Frontal cortex (tissue), 3 donors: ENCODE measurements at regions not wholly inside any gene's neighbourhood (a gene's known extent, or its start where the extent isn't known, plus 50 kb on each side); places are given as distances from the start of the nearest gene placed in this dataset.

Source experiments
- DNase-seq, 2 donors: peaks; one replicate each; pipeline ENCODE4 v3.0.0; 2012; ENCODE audit warnings: low spot score in 2 of 2
- FAIRE-seq: peaks from 2 replicates; lab custom pipeline; 2012; peaks lifted over from hg19 to GRCh38; lab: Jason Lieb, UNC
- donor health status: control.
- donor health status: control.
- donor health status: control.

GRCh38 chr3:56986347-56986746 is 74.1 kb upstream of the SPATA12 start:
- FAIRE-seq (no peak), DNase-seq (no peak)

DNA sequence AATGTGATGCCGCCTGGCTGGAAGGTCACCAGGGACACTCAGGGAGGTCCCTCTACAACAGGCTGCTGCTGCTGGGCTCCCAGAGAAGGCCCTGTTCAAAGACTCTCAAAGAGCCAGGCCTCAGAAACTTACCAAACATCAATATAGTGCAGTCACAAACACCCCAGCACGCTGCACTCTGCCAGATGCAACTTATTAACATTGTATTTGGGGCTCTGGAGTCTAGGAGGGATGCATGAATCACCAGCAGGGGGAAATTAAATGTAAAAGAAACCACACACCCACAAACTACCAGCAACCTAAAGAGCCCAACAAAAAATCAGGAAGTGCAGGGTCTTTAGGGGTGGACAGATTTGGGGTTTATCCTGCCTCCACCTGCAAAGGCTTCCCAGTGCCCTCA is 74.6 kb upstream of the SPATA12 start:
- FAIRE-seq (no peak), DNase-seq (no peak)

- DNase-seq: no peak
- no peak for FAIRE-seq
These were observed 75.0 kb upstream of the SPATA12 start for GRCh38 chr3:56985460-56985859.

DNA sequence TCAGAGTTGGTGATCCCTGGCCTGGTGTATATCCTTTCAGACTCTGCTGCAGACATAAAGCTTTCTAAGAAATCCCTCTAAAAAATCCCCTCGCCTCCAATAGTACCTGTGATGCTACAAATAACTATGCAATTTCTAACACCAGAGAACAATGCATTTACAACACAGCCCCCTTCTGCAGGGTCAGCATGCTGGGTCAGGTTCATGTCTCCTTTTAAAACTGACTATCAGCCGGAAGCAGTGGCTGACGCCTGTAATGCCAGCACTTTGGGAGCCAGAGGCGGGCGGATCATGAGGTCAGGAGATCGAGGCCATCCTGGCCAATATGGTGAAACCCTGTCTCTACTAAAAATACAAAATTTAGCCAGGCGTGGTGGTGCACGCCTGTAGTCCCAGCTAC is 77.0 kb upstream of the SPATA12 start:
- DNase-seq: no peak
- FAIRE-seq: no peak

DNA sequence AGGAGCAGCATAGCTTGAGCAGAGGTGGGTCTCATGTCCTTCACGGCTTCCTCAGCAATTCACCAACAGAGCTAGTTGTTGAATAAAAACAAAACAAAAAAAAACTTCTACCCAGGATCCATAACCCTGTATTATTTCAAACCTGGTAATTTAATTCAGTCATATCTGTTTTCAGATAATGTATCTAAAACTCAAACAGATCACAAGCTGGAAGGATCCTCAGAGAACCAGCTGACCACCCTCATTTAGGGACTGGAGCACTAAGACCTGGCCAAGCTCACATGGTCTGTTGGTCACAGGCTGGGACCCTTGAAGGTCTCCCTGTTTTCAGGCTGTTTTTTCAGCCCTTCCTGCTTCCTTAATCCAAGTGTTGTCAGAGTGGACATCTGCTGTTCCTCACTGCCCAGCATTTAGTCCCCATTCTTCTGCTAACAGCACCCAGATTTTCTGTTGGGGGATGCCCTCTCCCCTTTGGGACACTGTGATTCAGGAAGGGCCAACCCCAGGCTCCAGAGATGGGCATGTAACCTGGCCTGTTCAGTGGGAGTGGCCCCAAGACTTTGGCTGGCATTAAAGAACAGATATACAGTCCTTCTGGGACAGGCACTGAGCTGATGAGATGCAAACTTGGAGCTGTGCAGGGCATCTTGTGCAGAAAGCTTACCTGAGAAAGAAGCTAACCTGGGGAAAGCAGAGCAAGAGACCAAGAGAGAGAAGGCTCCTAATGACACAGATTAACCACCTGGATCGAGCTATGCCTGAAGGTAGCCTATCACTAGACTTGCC is 78.8 kb upstream of the SPATA12 start:
- no peak for FAIRE-seq

DNA sequence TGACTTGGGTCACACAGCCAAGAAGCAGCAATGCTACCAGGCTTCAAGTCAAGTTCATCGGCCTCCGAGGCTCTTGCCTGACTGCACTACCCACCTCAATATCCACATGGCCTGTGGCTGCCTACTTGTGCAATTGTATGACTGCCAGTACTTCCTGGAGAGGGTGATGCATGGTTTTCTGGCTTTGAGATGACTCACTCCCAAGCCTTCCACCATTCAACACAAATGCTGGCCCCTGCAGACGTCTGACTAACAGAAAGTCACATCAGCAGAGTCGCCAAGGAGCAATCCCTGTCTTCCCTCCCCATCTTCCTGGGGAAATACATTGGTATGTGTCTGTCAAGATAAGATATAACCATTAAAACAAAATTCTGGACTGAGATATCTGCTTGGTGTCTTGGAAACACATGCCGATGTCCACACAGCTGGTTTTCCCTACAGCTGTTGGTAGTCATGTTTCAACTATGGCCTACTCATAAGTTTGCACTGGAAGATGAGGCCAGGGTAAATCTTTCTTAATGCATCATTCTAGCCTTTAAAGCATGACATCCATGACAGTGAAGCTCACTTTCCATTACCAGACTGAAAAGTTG is 79.6 kb upstream of the SPATA12 start:
- no peak for DNase-seq
- FAIRE-seq: no peak

More for the DNA sequence above, 78.8 kb upstream of the SPATA12 start:
- DNase-seq: no peak

- FAIRE-seq (no peak), DNase-seq (no peak)
These were observed 80.2 kb upstream of the SPATA12 start for GRCh38 chr3:56980243-56980642.

DNA sequence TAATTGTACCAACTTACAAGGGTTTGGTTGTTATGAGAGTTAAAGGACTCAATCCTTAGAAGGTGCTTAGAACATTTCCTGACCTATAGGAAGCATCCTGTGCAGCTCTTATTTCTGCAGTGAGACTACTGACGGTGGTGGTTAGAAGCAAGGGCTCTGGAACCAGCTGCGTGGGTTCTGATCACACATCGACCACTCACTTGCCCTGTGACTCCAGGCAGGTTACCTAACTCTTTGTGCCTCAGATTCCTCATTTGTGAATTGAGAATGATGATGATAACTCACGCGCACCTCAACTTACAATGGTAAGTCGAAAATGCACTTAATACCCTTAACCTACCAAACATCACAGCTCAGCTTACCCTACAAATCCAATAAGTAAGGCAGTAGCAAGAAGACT is 80.7 kb upstream of the SPATA12 start:
- no peak for DNase-seq
- FAIRE-seq: no peak

- FAIRE-seq (no peak), DNase-seq (no peak)
These were observed 82.9 kb upstream of the SPATA12 start for GRCh38 chr3:56977561-56977889.

DNA sequence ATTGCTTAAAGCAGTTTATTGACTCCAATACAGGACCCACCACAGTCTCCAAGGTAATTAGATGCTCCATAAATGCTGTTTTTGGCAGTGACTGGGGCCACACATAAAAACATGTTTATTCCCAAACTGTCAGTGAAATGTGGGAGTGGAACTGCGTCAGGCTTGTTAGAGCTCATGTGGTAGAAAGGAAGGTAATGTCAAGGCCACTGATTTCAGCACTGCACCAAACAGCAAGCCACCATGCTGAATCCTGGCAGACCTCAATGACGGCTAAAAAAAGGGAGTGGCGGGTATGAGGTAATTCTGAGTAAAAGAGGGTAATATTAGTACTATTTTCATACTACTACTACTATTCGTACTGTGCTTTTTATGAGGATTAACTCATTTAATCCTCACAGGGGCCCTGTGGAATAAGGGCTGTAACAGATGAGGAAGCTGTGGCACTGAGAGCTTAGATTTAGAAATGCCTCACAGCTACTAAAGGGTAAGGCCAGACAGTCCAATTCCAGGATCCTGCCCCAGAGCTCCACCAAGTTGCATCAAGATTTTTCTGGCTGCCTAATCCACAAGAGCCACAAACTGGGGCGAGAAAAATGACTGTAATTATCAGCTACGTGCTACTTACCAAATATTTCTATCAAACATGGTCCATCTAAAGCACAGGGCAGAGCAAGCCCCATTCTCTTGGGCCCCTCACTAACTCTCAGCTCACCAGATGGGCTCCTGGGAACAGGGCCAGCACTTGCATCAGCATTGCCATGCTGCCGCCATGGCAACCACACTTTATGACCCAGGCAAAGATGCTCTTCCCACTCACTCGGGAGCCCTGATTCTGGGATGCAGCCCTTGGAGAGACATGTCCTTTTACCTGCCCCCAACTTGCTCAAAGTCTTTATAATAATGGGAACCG is 83.6 kb upstream of the SPATA12 start:
- FAIRE-seq (no peak), DNase-seq (no peak)

DNA sequence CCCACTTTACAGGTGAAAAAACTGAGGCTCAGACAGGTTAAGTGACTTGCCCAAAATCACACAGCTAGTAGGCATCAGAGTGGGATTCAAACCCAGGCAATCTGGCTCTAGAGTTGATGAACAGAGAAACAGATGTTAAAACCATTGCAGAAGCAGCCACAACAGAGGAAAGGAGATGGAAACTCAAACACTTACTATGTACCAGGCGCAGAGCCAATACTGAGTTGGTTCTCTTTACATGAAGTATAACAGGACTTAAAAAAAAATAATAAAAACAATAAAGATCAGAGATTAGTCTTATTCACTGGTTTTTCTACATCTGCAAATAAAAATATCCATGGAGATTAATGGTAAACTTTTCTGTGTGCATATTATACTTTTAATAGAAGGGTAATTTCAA is 84.9 kb upstream of the SPATA12 start:
- DNase-seq: no peak
- FAIRE-seq: no peak

DNA sequence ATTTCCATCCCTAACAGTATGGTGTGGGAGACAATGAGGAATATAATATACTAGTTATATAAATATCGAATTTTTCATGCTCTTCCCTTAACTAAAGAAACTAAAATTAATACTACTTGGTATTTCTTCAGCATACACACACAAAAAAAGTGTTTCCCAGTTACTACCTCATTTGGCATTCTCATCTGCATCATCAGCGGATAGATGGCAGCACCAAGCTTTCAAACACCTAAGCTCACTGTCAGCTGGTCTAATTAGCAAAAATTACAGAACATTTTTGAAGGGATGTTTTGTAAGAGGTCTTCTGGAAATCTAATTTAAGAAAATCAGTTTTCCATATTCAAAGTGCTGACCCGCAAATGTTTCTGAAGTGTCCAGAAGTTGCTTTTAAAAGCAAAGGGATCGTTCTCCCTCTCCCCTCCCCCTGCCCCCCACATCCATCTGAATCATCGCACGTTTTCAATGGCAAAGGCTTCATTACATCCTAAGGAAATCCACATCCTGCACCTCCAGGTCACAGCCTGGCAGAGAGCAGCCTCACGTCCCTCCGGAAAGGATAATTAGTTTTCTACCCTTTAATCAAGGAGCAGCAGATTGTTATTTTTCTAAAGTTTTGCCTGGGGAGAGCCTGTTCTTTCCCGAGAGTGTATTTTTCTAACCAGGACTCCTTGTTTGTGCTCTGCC is 86.1 kb upstream of the SPATA12 start:
- DNase-seq (no peak), FAIRE-seq (no peak)

- FAIRE-seq (no peak), DNase-seq (no peak)
These were observed 88.6 kb upstream of the SPATA12 start for GRCh38 chr3:56971816-56972215.

DNA sequence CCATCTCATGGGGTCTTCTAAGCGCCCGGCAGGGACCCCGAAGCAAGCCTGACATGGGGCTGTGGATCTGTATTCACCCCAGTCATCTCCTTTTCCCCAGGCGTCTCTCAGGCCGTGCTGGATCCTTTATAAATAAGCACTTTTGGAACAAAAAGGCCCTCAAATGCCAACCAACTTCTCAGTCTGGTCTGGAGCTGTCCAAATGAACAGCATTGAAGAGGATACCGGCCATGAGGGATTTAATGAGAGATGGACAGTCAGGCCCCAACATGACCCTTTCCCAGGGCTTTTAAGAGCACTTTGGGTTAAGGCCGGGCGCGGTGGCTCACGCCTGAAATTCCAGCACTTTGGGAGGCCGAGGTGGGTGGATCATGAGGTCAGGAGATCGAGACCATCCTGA is 89.2 kb upstream of the SPATA12 start:
- DNase-seq (no peak), FAIRE-seq (no peak)

- DNase-seq (no peak), FAIRE-seq (no peak)
These were observed 90.0 kb upstream of the SPATA12 start for GRCh38 chr3:56970461-56970879.

DNA sequence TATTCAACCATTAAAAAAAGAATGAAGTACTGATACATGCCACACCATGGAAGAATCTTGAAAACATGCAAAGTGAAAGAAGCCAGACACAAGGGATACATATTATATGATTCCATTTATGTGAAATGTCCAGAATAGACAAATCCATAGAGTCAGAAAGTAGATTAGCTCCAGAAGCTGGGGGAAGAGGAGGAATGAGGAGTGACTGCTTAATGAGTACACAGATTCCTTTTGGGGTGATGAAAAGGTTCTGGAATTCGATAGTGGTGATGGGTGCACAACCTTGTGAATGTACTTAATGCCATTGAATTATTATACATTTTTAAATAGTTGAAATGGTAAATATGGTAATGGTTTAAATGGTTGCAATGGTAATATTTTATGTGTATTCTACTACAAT is 90.6 kb upstream of the SPATA12 start:
- DNase-seq: no peak
- no peak for FAIRE-seq

DNA sequence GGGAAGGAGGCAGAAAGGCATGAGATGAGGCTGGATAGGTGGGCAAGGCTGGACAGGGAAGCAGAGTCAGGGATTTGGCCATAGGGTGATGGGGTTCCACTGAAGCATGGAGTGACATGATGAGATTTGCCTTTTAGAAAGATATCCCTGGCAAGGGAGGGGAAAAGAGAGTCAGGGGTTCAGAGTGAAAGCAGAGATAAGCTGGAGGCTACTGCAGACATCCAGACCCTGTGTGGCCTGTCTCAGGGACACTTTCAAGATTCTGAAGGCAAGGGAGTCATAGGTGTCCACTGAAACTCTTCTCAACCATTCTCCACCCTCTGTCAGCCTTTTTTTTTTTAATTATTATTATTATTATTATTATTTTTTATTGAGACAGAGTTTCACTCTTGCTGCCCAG is 94.0 kb upstream of the SPATA12 start:
- no peak for FAIRE-seq
- no peak for DNase-seq

DNA sequence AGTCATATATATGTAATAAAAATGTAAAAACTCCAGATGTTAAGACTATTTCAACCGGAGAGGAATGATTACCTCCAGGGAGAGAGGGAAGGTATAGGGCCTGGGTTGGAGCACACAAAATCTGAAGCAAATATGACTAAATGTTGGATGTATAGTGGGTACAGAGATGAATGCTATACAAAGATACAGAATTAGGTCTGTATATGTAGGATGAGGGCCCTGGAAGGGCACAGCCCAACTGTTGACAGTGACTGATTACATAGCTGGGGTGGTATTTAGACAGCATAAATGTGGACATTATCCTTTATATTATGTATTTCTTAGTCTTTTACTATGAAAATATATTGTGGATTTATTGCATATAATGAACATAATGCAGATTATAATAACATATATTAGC is 94.4 kb upstream of the SPATA12 start:
- no peak for FAIRE-seq

GRCh38 chr3:56962922-56963321 is 97.5 kb upstream of the SPATA12 start:
- no peak for DNase-seq
- FAIRE-seq: no peak

More for the DNA sequence above, 94.4 kb upstream of the SPATA12 start:
- DNase-seq: no peak

GRCh38 chr3:56962206-56962605 is 98.3 kb upstream of the SPATA12 start:
- DNase-seq: no peak

More at GRCh38 chr3:56962206-56962605, 98.3 kb upstream of the SPATA12 start:
- FAIRE-seq: no peak
